Left ventricle myocardium inferior (tissue), 1 donor: ENCODE measurements at regions not wholly inside any gene's neighbourhood (a gene's known extent, or its start where the extent isn't known, plus 50 kb on each side); places are given as distances from the start of the nearest gene placed in this dataset.
"Not testable (repeated sequence)": the region's sequence is repeated elsewhere in the genome, so short reads cannot be mapped to it uniquely, and the experiment has no call there.

Experiments
- DNase-seq: peaks from one replicate; pipeline ENCODE4 v3.0.0-alpha.2; 2020
- H3K27ac ChIP-seq: fragments of 200-600 bp; replicated peaks from 2 replicates; pipeline ENCODE4 v1.8.0; 2021
- H3K27me3 ChIP-seq: fragments of 200-600 bp; 2 replicates; pipeline ENCODE4 v1.8.0; 2021; ENCODE audit warnings: low read depth
- H3K36me3 ChIP-seq: fragments of 200-600 bp; 2 replicates; pipeline ENCODE4 v1.8.0; 2021
- H3K4me1 ChIP-seq: fragments of 200-600 bp; 2 replicates; pipeline ENCODE4 v1.8.0; 2021
- H3K4me3 ChIP-seq: fragments of 200-600 bp; 2 replicates; pipeline ENCODE4 v1.8.0; 2021; ENCODE audit warnings: mild to moderate bottlenecking, moderate library complexity
- H3K9me3 ChIP-seq: fragments of 200-600 bp; replicated peaks from 2 replicates; pipeline ENCODE4 v1.8.0; 2021
- intact Hi-C: fragments of 100-400 bp; cut with micrococcal nuclease; formaldehyde crosslinking; loops from one replicate; pipeline ENCODE4 v1.11.0; 2022
- TF ChIP-seq, protein P1 (sequence below): fragments of 200-600 bp; IDR thresholded peaks from 2 replicates; pipeline ENCODE4 v1.8.0; 2021; ENCODE audit warnings: antibody characterized with exemption, mild to moderate bottlenecking, borderline replicate concordance
- donor health status: DM: no; HTN: yes; CAD: no; lungs with severe emphysema.

DNA sequence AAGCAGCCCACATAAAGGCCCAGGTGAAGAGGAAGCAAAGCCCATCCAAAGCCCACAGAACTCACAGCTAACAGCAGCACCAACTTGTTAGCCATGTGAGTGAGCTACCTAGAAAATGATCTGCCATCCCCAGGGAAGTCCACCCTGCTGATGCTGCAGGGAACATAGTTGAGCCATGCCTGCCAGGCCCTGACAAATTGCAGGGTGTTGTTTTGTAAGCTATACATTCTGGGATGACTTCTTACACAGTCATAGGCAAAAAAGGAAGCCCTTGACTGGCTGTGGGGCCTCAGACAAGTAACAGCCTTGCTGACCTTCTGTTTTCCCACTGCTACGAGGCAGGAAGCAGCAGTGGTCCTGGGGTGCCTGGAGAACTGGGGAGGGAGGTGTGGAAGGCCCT, 262.7 kb downstream of the MATN1 start:
- no peak overlapping the region for H3K27ac ChIP-seq
- H3K4me3 ChIP-seq: no peak overlapping the region
- no peaks in the 10 kb centered on the region for H3K36me3 ChIP-seq
- H3K9me3 ChIP-seq: peaks cover 4% of the 10 kb centered on the region
- intact Hi-C loops: no loop called here
- H3K4me1 ChIP-seq: no peaks in the 10 kb centered on the region
- H3K27me3 ChIP-seq: peaks cover 47% of the 10 kb centered on the region
- DNase-seq: no peak
- TF ChIP-seq, protein P1, sequence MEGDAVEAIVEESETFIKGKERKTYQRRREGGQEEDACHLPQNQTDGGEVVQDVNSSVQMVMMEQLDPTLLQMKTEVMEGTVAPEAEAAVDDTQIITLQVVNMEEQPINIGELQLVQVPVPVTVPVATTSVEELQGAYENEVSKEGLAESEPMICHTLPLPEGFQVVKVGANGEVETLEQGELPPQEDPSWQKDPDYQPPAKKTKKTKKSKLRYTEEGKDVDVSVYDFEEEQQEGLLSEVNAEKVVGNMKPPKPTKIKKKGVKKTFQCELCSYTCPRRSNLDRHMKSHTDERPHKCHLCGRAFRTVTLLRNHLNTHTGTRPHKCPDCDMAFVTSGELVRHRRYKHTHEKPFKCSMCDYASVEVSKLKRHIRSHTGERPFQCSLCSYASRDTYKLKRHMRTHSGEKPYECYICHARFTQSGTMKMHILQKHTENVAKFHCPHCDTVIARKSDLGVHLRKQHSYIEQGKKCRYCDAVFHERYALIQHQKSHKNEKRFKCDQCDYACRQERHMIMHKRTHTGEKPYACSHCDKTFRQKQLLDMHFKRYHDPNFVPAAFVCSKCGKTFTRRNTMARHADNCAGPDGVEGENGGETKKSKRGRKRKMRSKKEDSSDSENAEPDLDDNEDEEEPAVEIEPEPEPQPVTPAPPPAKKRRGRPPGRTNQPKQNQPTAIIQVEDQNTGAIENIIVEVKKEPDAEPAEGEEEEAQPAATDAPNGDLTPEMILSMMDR: no peak

DNA sequence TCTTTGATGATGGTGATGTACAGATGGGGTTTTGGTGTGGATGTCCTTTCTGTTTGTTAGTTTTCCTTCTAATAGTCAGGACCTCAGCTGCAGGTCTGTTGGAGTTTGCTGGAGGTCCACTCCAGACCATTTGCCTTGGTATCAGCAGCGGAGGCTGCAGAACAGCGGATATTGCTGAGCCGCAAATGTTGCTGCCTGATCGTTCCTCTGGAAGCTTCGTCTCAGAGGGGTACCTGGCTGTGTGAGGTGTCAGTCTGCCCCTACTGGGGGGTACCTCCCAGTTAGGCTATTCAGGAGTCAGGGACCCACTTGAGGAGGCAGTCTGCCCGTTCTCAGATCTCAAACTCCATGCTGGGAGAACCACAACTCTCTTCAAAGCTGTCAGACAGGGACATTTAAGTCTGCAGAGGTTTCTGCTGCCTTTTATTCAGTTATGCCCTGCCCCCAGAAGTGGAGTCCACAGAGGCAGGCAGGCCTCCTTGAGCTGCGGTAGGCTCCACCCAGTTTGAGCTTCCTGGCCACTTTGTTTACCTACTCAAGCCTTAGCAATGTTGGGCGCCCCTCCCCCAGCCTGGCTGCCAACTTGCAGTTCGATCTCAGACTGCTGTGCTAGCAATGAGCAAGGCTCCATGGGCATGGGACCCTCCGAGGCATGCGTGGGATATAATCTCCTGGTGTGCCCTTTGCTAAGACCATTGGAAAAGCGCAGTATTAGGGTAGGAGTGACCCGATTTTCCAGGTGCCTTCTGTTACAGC, 264.5 kb downstream of the MATN1 start:
- H3K27ac ChIP-seq, H3K36me3 ChIP-seq, H3K4me3 ChIP-seq, H3K4me1 ChIP-seq, H3K9me3 ChIP-seq, DNase-seq, intact Hi-C loops: not testable (repeated sequence)
- peaks cover 40% of the 10 kb centered on the region for H3K27me3 ChIP-seq

DNA sequence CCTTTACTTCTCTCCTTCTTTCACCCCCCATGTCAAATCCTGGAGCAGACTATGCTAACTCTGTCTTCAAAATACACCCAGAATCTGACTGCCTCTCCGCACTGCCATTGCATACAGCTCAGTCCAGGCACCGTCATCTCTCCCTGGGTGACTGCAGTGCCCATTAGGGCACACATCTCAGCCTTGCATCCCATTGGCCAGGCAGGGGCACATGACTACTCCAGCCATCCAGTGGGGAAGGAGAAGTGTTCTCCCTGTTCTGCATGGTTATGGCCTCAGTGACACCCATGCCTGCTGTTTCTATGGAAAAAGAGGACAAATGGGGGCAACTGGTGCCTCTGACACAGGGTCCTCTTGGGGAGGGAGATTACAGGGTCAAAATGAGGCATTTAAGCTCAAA, 270.5 kb downstream of the MATN1 start:
- no peaks in the 10 kb centered on the region for H3K4me1 ChIP-seq
- no peaks in the 10 kb centered on the region for H3K9me3 ChIP-seq
- intact Hi-C loops: no loop called here
- no peak for DNase-seq
- no peak overlapping the region for H3K4me3 ChIP-seq
- no peak overlapping the region for H3K27ac ChIP-seq
- no peaks in the 10 kb centered on the region for H3K36me3 ChIP-seq
- TF ChIP-seq, protein P1: no peak
- H3K27me3 ChIP-seq: no peaks in the 10 kb centered on the region

DNA sequence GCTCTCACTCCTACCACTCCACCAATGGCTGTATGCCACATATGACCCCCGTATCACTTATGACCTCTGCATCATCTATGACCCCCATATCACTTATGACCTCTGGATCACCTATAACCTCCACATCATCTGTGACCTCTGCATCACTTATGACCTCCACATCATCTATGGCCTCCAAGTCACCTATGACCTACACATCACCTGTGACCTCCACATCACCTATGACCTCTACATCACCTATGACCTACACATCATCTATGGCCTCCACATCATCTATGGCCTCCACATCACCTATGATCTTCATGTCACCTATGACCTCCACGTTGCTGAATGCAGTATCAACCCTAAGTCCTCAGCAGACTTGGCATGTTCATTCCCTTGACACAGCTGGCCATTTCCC, 271.2 kb downstream of the MATN1 start:
- H3K4me1 ChIP-seq: no peaks in the 10 kb centered on the region
- TF ChIP-seq, protein P1: no peak
- H3K27me3 ChIP-seq: peaks cover 5% of the 10 kb centered on the region
- H3K27ac ChIP-seq: no peak overlapping the region
- no peaks in the 10 kb centered on the region for H3K9me3 ChIP-seq
- DNase-seq: no peak
- H3K36me3 ChIP-seq: no peaks in the 10 kb centered on the region
- intact Hi-C loops: no loop called here
- no peak overlapping the region for H3K4me3 ChIP-seq

GRCh38 chr1:30451532-30452125, 271.8 kb downstream of the MATN1 start:
- peaks cover 5% of the 10 kb centered on the region for H3K27me3 ChIP-seq
- H3K9me3 ChIP-seq: no peaks in the 10 kb centered on the region
- no peaks in the 10 kb centered on the region for H3K4me1 ChIP-seq
- intact Hi-C loops: no loop called here
- H3K27ac ChIP-seq: no peak overlapping the region
- H3K36me3 ChIP-seq: no peaks in the 10 kb centered on the region
- DNase-seq: no peak
- TF ChIP-seq, protein P1: no peak
- H3K4me3 ChIP-seq: no peak overlapping the region

GRCh38 chr1:30450818-30451233, 272.6 kb downstream of the MATN1 start:
- no peaks in the 10 kb centered on the region for H3K36me3 ChIP-seq
- intact Hi-C loops: no loop called here
- DNase-seq: no peak
- H3K27ac ChIP-seq: no peak overlapping the region
- no peaks in the 10 kb centered on the region for H3K4me1 ChIP-seq
- H3K9me3 ChIP-seq: no peaks in the 10 kb centered on the region
- TF ChIP-seq, protein P1: no peak
- no peak overlapping the region for H3K4me3 ChIP-seq
- H3K27me3 ChIP-seq: peaks cover 8% of the 10 kb centered on the region
